GM23338 (cell line): ENCODE measurements at regions not wholly inside any gene's neighbourhood (a gene's known extent, or its start where the extent isn't known, plus 50 kb on each side); places are given as distances from the start of the nearest gene placed in this dataset.

ENCODE experiments used
- CTCF ChIP-seq, 2 experiments: fragments of 200-600 bp in 1 of 2; sonication (generic) in 1 of 2; conservative IDR thresholded peaks; 2 replicates each; pipeline versions ENCODE4 v1.5.1 to v1.6.1; 2016 to 2017; ENCODE audit warnings: antibody characterized with exemption in 2 of 2, low read depth in 2 of 2, mild to moderate bottlenecking in 2 of 2, moderate library complexity in 1 of 2
- EZH2 ChIP-seq: fragments of 200-600 bp; sonication (generic); IDR thresholded peaks from one replicate; pipeline ENCODE4 v1.8.0; 2017; ENCODE audit warnings: antibody characterized with exemption, mild to moderate bottlenecking, low read depth; ENCODE audit not compliant: unreplicated experiment
- POLR2AphosphoS5 ChIP-seq: IDR thresholded peaks from 2 replicates; pipeline ENCODE4 v1.6.1; 2016; ENCODE audit warnings: antibody characterized with exemption, low read depth
- ZNF114 ChIP-seq: fragments of 250-450 bp; sonication (Bioruptor Pico); IDR thresholded peaks from 2 replicates; pipeline ENCODE4 v1.5.0; 2020; ENCODE audit warnings: mild to moderate bottlenecking, moderate library complexity
- ZNF462 ChIP-seq: fragments of 250-450 bp; sonication (Bioruptor Pico); IDR thresholded peaks from 2 replicates; pipeline ENCODE4 v1.5.0; 2020; ENCODE audit warnings: mild to moderate bottlenecking, moderate library complexity
- TF ChIP-seq, protein P1 (sequence below): IDR thresholded peaks from one replicate; pipeline ENCODE4 v1.6.1; 2018; ENCODE audit warnings: antibody characterized with exemption; ENCODE audit not compliant: unreplicated experiment

GRCh38 chr12:19822476-19822875, 383.2 kb downstream of the AEBP2 start:
- TF ChIP-seq EZH2 (no peak), CTCF (conservative IDR thresholded peaks at IDR 0.05; ENCODE audit: low read depth in 2 of 2) (no peak), POLR2AphosphoS5 (no peak), ZNF462 (CRISPR knock-in tag) (no peak), ZNF114 (no peak)
- TF ChIP-seq, protein P1, sequence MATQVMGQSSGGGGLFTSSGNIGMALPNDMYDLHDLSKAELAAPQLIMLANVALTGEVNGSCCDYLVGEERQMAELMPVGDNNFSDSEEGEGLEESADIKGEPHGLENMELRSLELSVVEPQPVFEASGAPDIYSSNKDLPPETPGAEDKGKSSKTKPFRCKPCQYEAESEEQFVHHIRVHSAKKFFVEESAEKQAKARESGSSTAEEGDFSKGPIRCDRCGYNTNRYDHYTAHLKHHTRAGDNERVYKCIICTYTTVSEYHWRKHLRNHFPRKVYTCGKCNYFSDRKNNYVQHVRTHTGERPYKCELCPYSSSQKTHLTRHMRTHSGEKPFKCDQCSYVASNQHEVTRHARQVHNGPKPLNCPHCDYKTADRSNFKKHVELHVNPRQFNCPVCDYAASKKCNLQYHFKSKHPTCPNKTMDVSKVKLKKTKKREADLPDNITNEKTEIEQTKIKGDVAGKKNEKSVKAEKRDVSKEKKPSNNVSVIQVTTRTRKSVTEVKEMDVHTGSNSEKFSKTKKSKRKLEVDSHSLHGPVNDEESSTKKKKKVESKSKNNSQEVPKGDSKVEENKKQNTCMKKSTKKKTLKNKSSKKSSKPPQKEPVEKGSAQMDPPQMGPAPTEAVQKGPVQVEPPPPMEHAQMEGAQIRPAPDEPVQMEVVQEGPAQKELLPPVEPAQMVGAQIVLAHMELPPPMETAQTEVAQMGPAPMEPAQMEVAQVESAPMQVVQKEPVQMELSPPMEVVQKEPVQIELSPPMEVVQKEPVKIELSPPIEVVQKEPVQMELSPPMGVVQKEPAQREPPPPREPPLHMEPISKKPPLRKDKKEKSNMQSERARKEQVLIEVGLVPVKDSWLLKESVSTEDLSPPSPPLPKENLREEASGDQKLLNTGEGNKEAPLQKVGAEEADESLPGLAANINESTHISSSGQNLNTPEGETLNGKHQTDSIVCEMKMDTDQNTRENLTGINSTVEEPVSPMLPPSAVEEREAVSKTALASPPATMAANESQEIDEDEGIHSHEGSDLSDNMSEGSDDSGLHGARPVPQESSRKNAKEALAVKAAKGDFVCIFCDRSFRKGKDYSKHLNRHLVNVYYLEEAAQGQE, result no peak
